ENCODE measurements at regions not wholly inside any gene's neighbourhood (a gene's known extent, or its start where the extent isn't known, plus 50 kb on each side); places are given as distances from the start of the nearest gene placed in this dataset.

GRCh38 chr2:235343156-235343774 is 150.6 kb upstream of the AGAP1 start:
- in situ Hi-C loops (cut with MboI; ENCODE audit: low sequenced_read_pairs), result no loop called here

- in situ Hi-C loops (cut with MboI; ENCODE audit: low sequenced_read_pairs), result no loop called here
Measured at GRCh38 chr2:235343869-235344268, 150.0 kb upstream of the AGAP1 start.

GRCh38 chr2:235345745-235346144 is 148.1 kb upstream of the AGAP1 start:
- in situ Hi-C loops (cut with MboI; ENCODE audit: low sequenced_read_pairs), result no loop called here

GRCh38 chr2:235347691-235348090 is 146.2 kb upstream of the AGAP1 start:
- in situ Hi-C loops (cut with MboI; ENCODE audit: low sequenced_read_pairs), result no loop called here

- in situ Hi-C loops (cut with MboI; ENCODE audit: low sequenced_read_pairs), result no loop called here
Measured at GRCh38 chr2:235348329-235348728, 145.5 kb upstream of the AGAP1 start.

- in situ Hi-C loops (cut with MboI; ENCODE audit: low sequenced_read_pairs), result no loop called here
Measured at GRCh38 chr2:235350234-235350633, 143.6 kb upstream of the AGAP1 start.

GRCh38 chr2:235352541-235352940 is 141.3 kb upstream of the AGAP1 start:
- in situ Hi-C loops (cut with MboI; ENCODE audit: low sequenced_read_pairs), result no loop called here

- in situ Hi-C loops (cut with MboI; ENCODE audit: low sequenced_read_pairs), result no loop called here
Measured at GRCh38 chr2:235357881-235358280, 136.0 kb upstream of the AGAP1 start.

GRCh38 chr2:235358981-235359471 is 134.8 kb upstream of the AGAP1 start:
- in situ Hi-C loops (cut with MboI; ENCODE audit: low sequenced_read_pairs), result no loop called here

- in situ Hi-C loops (cut with MboI; ENCODE audit: low sequenced_read_pairs), result no loop called here
Measured at GRCh38 chr2:235360446-235360845, 133.4 kb upstream of the AGAP1 start.

- in situ Hi-C loops (cut with MboI; ENCODE audit: low sequenced_read_pairs), result no loop called here
Measured at GRCh38 chr2:235365743-235366142, 128.1 kb upstream of the AGAP1 start.

- in situ Hi-C loops (cut with MboI; ENCODE audit: low sequenced_read_pairs), result no loop called here
Measured at GRCh38 chr2:235366390-235366789, 127.5 kb upstream of the AGAP1 start.

GRCh38 chr2:235366807-235367206 is 127.0 kb upstream of the AGAP1 start:
- in situ Hi-C loops (cut with MboI; ENCODE audit: low sequenced_read_pairs), result no loop called here

- in situ Hi-C loops (cut with MboI; ENCODE audit: low sequenced_read_pairs), result no loop called here
Measured at GRCh38 chr2:235371018-235371417, 122.8 kb upstream of the AGAP1 start.

GRCh38 chr2:235373171-235373570 is 120.7 kb upstream of the AGAP1 start:
- in situ Hi-C loops (cut with MboI; ENCODE audit: low sequenced_read_pairs), result no loop called here

- in situ Hi-C loops (cut with MboI; ENCODE audit: low sequenced_read_pairs), result no loop called here
Measured at GRCh38 chr2:235377176-235377575, 116.7 kb upstream of the AGAP1 start.

GRCh38 chr2:235378246-235378645 is 115.6 kb upstream of the AGAP1 start:
- in situ Hi-C loops (cut with MboI; ENCODE audit: low sequenced_read_pairs), result no loop called here

GRCh38 chr2:235378944-235379343 is 114.9 kb upstream of the AGAP1 start:
- in situ Hi-C loops (cut with MboI; ENCODE audit: low sequenced_read_pairs), result no loop called here

- in situ Hi-C loops (cut with MboI; ENCODE audit: low sequenced_read_pairs), result no loop called here
Measured at GRCh38 chr2:235381261-235381912, 112.5 kb upstream of the AGAP1 start.

GRCh38 chr2:235382179-235382578 is 111.7 kb upstream of the AGAP1 start:
- in situ Hi-C loops (cut with MboI; ENCODE audit: low sequenced_read_pairs), result no loop called here

GRCh38 chr2:235382601-235383000 is 111.2 kb upstream of the AGAP1 start:
- in situ Hi-C loops (cut with MboI; ENCODE audit: low sequenced_read_pairs), result no loop called here

- in situ Hi-C loops (cut with MboI; ENCODE audit: low sequenced_read_pairs), result no loop called here
Measured at GRCh38 chr2:235383272-235383843, 110.5 kb upstream of the AGAP1 start.

Data from HL-60/S4 treated with retinoic acid at 250 ng/mL for 4 days and 3 days (cell line).